ENCODE measurements at regions not wholly inside any gene's neighbourhood (a gene's known extent, or its start where the extent isn't known, plus 50 kb on each side); places are given as distances from the start of the nearest gene placed in this dataset.

- H4K20me1 ChIP-seq (ENCODE audit: insufficient read depth, poor library complexity, severe bottlenecking): no peaks in the 10 kb centered on the region
- H3K4me1 ChIP-seq (ENCODE audit: insufficient read depth): no peaks in the 10 kb centered on the region
- no peaks in the 10 kb centered on the region for H3K27me3 ChIP-seq
- H3K9me2 ChIP-seq (replicated peaks; ENCODE audit: insufficient read depth): no peaks in the 10 kb centered on the region
- H3K79me2 ChIP-seq: no peaks in the 10 kb centered on the region
- H3K9me3 ChIP-seq (ENCODE audit: low read depth): no peaks in the 10 kb centered on the region
- H3K4me3 ChIP-seq: no peak overlapping the region
- no peak overlapping the region for H3K27ac ChIP-seq
- WGBS (ENCODE audit: low lambda C conversion rate, missing lambda C conversion rate): 92% methylated on average over 20 of the region's 20 CpGs
- no peak for DNase-seq (ENCODE audit: low spot score)
- TF ChIP-seq CTCF (IDR thresholded peaks at IDR 0.05; ENCODE audit: poor library complexity) (no peak), EZH2phosphoT487 (IDR thresholded peaks at IDR 0.05; ENCODE audit: low read depth, severe bottlenecking, unreplicated experiment) (no peak), EZH2 (IDR thresholded peaks at IDR 0.05; ENCODE audit: borderline replicate concordance) (no peak)
- no peaks in the 10 kb centered on the region for H3K36me3 ChIP-seq (replicated peaks; ENCODE audit: insufficient read depth, low read depth)
- H2AFZ ChIP-seq: no peak overlapping the region
- H3K4me2 ChIP-seq: no peak overlapping the region
Measured at GRCh38 chr10:110363572-110364411, 59.1 kb upstream of the SMNDC1 start.

- H3K4me1 ChIP-seq (ENCODE audit: insufficient read depth): no peaks in the 10 kb centered on the region
- no peak overlapping the region for H3K27ac ChIP-seq
- no peak for DNase-seq (ENCODE audit: low spot score)
- no peaks in the 10 kb centered on the region for H4K20me1 ChIP-seq (ENCODE audit: insufficient read depth, poor library complexity, severe bottlenecking)
- no peaks in the 10 kb centered on the region for H3K79me2 ChIP-seq
- H3K36me3 ChIP-seq (replicated peaks; ENCODE audit: insufficient read depth, low read depth): no peaks in the 10 kb centered on the region
- H3K9me3 ChIP-seq (ENCODE audit: low read depth): no peaks in the 10 kb centered on the region
- no peak overlapping the region for H3K4me2 ChIP-seq
- H2AFZ ChIP-seq: no peak overlapping the region
- no peak overlapping the region for H3K4me3 ChIP-seq
- 85% methylated on average over 3 of the region's 3 CpGs for WGBS (ENCODE audit: low lambda C conversion rate, missing lambda C conversion rate)
- no peak for TF ChIP-seq CTCF (IDR thresholded peaks at IDR 0.05; ENCODE audit: poor library complexity)
- TF ChIP-seq EZH2 (IDR thresholded peaks at IDR 0.05; ENCODE audit: borderline replicate concordance): no peak
- no peak for TF ChIP-seq EZH2phosphoT487 (IDR thresholded peaks at IDR 0.05; ENCODE audit: low read depth, severe bottlenecking, unreplicated experiment)
- no peaks in the 10 kb centered on the region for H3K27me3 ChIP-seq
- no peaks in the 10 kb centered on the region for H3K9me2 ChIP-seq (replicated peaks; ENCODE audit: insufficient read depth)
Measured at GRCh38 chr10:110364531-110364937, 59.8 kb upstream of the SMNDC1 start.

GRCh38 chr10:110365356-110366143, 60.8 kb upstream of the SMNDC1 start:
- no peak for TF ChIP-seq EZH2phosphoT487 (IDR thresholded peaks at IDR 0.05; ENCODE audit: low read depth, severe bottlenecking, unreplicated experiment)
- no peak for TF ChIP-seq CTCF (IDR thresholded peaks at IDR 0.05; ENCODE audit: poor library complexity)
- TF ChIP-seq EZH2 (IDR thresholded peaks at IDR 0.05; ENCODE audit: borderline replicate concordance): no peak
- H3K4me1 ChIP-seq (ENCODE audit: insufficient read depth): no peaks in the 10 kb centered on the region
- no peak overlapping the region for H2AFZ ChIP-seq
- no peak overlapping the region for H3K27ac ChIP-seq
- H3K27me3 ChIP-seq: no peaks in the 10 kb centered on the region
- no peaks in the 10 kb centered on the region for H4K20me1 ChIP-seq (ENCODE audit: insufficient read depth, poor library complexity, severe bottlenecking)
- H3K9me2 ChIP-seq (replicated peaks; ENCODE audit: insufficient read depth): no peaks in the 10 kb centered on the region
- H3K36me3 ChIP-seq (replicated peaks; ENCODE audit: insufficient read depth, low read depth): no peaks in the 10 kb centered on the region
- 97% methylated on average over 9 of the region's 9 CpGs for whole genome bisulfite sequencing (ENCODE audit: low lambda C conversion rate, missing lambda C conversion rate)
- no peaks in the 10 kb centered on the region for H3K9me3 ChIP-seq (ENCODE audit: low read depth)
- no peaks in the 10 kb centered on the region for H3K79me2 ChIP-seq
- no peak overlapping the region for H3K4me2 ChIP-seq
- no peak for DNase-seq (ENCODE audit: low spot score)
- no peak overlapping the region for H3K4me3 ChIP-seq
